Upper lobe of left lung (tissue), 4 donors: ENCODE measurements at regions not wholly inside any gene's neighbourhood (a gene's known extent, or its start where the extent isn't known, plus 50 kb on each side); places are given as distances from the start of the nearest gene placed in this dataset.

Experiments
- CTCF ChIP-seq, 6 experiments: fragments of 450-650 bp in 4 of 6; fragments of 200-600 bp in 2 of 6; sonication (generic) in 2 of 6; IDR thresholded peaks; one replicate each; pipeline ENCODE4 v1.5.1; 2016 to 2019; ENCODE audit warnings: antibody characterized with exemption in 6 of 6
- EP300 ChIP-seq, 4 donors: sonication (generic); formaldehyde crosslinking; IDR thresholded peaks; one replicate each; pipeline ENCODE4 v1.5.1; 2017; ENCODE audit warnings: antibody characterized with exemption in 4 of 4, control low read depth in 2 of 4
- POLR2A ChIP-seq, 4 donors: fragments of 450-650 bp; IDR thresholded peaks; one replicate each; pipeline ENCODE4 v1.5.1; 2016 to 2017; ENCODE audit warnings: antibody characterized with exemption in 4 of 4, mild to moderate bottlenecking in 2 of 4
- POLR2AphosphoS5 ChIP-seq, 2 donors: sonication (generic); formaldehyde crosslinking; IDR thresholded peaks; one replicate each; pipeline ENCODE4 v1.5.1; 2017; ENCODE audit warnings: antibody characterized with exemption in 2 of 2

GRCh38 chr4:7127576-7127975, 59.7 kb upstream of the GRPEL1 start:
- no peak for TF ChIP-seq POLR2A (IDR thresholded peaks at IDR 0.05)
- no peak for TF ChIP-seq CTCF (IDR thresholded peaks at IDR 0.05)
- TF ChIP-seq EP300 (IDR thresholded peaks at IDR 0.05) = no peak
- no peak for TF ChIP-seq POLR2AphosphoS5 (IDR thresholded peaks at IDR 0.05)
